Stomach (tissue), 4 donors: ENCODE measurements at regions not wholly inside any gene's neighbourhood (a gene's known extent, or its start where the extent isn't known, plus 50 kb on each side); places are given as distances from the start of the nearest gene placed in this dataset.

Source experiments
- POLR2A ChIP-seq, 4 donors: fragments of 450-650 bp; IDR thresholded peaks; one replicate each; pipeline ENCODE4 v1.6.1; 2016; ENCODE audit warnings: antibody characterized with exemption in 4 of 4, control low read depth in 2 of 4, mild to moderate bottlenecking in 1 of 4, moderate library complexity in 1 of 4
- POLR2AphosphoS5 ChIP-seq, 3 donors: sonication (generic); formaldehyde crosslinking; IDR thresholded peaks; one replicate each; pipeline ENCODE4 v1.6.1; 2016; ENCODE audit warnings: antibody characterized with exemption in 3 of 3
- TF ChIP-seq, protein P1 (sequence below), 7 experiments: fragments of 450-650 bp in 4 of 7; fragments of 200-600 bp in 3 of 7; sonication (generic) in 3 of 7; IDR thresholded peaks; one replicate each; pipeline ENCODE4 v1.5.1; 2016 to 2019; ENCODE audit warnings: antibody characterized with exemption in 7 of 7, control low read depth in 2 of 7, mild to moderate bottlenecking in 1 of 7

DNA sequence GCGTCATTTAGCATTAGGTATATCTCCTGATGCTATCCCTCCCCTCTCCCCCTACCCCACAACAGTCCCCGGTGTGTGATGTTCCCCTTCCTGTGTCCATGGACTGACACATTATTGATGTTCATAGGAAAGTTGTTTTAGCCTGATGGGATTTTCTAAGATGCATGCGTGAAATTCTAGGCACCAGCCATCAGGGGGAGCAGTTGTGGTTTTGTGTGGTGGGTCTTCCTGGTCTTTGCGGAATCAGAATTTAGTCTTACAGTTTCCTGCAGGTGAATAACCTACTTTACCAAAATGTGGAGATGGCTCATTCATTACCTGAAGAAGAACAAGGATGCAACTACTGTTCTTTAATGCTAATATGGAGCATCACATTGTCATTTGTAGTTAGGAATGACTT lies 455.0 kb upstream of the THBS1 start:
- TF ChIP-seq POLR2AphosphoS5 (IDR thresholded peaks at IDR 0.05) (no peak), POLR2A (IDR thresholded peaks at IDR 0.05) (no peak)
- TF ChIP-seq, protein P1, sequence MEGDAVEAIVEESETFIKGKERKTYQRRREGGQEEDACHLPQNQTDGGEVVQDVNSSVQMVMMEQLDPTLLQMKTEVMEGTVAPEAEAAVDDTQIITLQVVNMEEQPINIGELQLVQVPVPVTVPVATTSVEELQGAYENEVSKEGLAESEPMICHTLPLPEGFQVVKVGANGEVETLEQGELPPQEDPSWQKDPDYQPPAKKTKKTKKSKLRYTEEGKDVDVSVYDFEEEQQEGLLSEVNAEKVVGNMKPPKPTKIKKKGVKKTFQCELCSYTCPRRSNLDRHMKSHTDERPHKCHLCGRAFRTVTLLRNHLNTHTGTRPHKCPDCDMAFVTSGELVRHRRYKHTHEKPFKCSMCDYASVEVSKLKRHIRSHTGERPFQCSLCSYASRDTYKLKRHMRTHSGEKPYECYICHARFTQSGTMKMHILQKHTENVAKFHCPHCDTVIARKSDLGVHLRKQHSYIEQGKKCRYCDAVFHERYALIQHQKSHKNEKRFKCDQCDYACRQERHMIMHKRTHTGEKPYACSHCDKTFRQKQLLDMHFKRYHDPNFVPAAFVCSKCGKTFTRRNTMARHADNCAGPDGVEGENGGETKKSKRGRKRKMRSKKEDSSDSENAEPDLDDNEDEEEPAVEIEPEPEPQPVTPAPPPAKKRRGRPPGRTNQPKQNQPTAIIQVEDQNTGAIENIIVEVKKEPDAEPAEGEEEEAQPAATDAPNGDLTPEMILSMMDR (IDR thresholded peaks at IDR 0.05), result peak in 5 of 7 experiments; percentile 40 to 58 (median 45)
